HUES64 (cell line): ENCODE measurements at regions not wholly inside any gene's neighbourhood (a gene's known extent, or its start where the extent isn't known, plus 50 kb on each side); places are given as distances from the start of the nearest gene placed in this dataset.

Source experiments
- H3K27ac ChIP-seq: 2 replicates; pipeline ENCODE4 v1.7.0; 2013; ENCODE audit warnings: low read depth, low read length, inconsistent platforms
- H3K27me3 ChIP-seq: 2 replicates; pipeline ENCODE4 v1.6.1; 2013; ENCODE audit warnings: mild to moderate bottlenecking, low read length; ENCODE audit not compliant: insufficient read depth
- H3K36me3 ChIP-seq: 2 replicates; pipeline ENCODE4 v1.6.1; 2013; ENCODE audit warnings: mild to moderate bottlenecking, low read length; ENCODE audit not compliant: insufficient read depth
- H3K4me1 ChIP-seq: 2 replicates; pipeline ENCODE4 v1.6.1; 2013; ENCODE audit warnings: mild to moderate bottlenecking, low read length, moderate library complexity; ENCODE audit not compliant: insufficient read depth
- H3K4me3 ChIP-seq: 2 replicates; pipeline ENCODE4 v1.5.1; 2013; ENCODE audit warnings: mild to moderate bottlenecking, low read length, moderate library complexity
- H3K9ac ChIP-seq: 2 replicates; pipeline ENCODE4 v1.6.1; 2013; ENCODE audit warnings: mild to moderate bottlenecking, low read depth, low read length
- H3K9me3 ChIP-seq: 2 replicates; pipeline ENCODE4 v1.6.1; 2013; ENCODE audit warnings: low read depth, low read length; ENCODE audit not compliant: insufficient read depth
- whole genome bisulfite sequencing: fragments of 150-250, 120-280 bp; methylation state at CpG from one replicate; pipeline ENCODE4 v1.1.7; 2013; ENCODE audit warnings: missing lambda C conversion rate; 5-methylcytosine and 5-hydroxymethylcytosine counted together

DNA sequence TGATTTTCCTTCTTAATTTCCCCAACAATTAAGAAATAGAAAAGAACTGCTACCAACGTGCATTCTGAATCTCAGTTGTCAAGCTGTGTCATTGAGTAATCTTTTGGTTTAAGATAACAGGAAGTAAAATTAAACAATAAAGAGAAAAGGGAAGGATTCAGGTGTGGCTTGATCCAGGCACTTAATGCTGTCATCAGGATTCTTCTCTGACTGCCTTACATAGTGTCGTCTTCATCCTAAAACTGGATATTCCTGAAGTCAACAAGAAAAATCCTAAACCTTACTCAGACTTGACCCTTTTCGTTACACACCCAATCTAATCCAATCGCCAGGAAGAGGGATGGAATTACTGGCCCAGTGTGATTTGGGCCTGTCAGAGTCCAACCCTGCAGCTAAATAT, 443.8 kb downstream of the MED13L start:
- Histone ChIP-seq H3K27ac (no peak overlapping the region), H3K4me1 (no peaks in the 10 kb centered on the region), H3K36me3 (no peaks in the 10 kb centered on the region), H3K4me3 (no peak overlapping the region), H3K9ac (no peak overlapping the region), H3K27me3 (no peaks in the 10 kb centered on the region), H3K9me3 (no peaks in the 10 kb centered on the region)
- 100% methylated on average over 4 of the region's 4 CpGs for WGBS

- H3K4me1 ChIP-seq = no peaks in the 10 kb centered on the region
- H3K9me3 ChIP-seq = no peaks in the 10 kb centered on the region
- WGBS = 89% methylated on average over 4 of the region's 4 CpGs
Observed at GRCh38 chr12:115830633-115831032, 446.9 kb downstream of the MED13L start.

GRCh38 chr12:115830070-115830469, 447.4 kb downstream of the MED13L start:
- Histone ChIP-seq H3K9me3 (peaks cover 5% of the 10 kb centered on the region; the same call in 1 of the 2 replicates), H3K4me3 (no peak overlapping the region), H3K4me1 (no peaks in the 10 kb centered on the region), H3K27ac (no peak overlapping the region), H3K36me3 (no peaks in the 10 kb centered on the region), H3K9ac (no peak overlapping the region), H3K27me3 (no peaks in the 10 kb centered on the region)
- 91% methylated on average over 1 of the region's 3 CpGs for WGBS

More at GRCh38 chr12:115830633-115831032, 446.9 kb downstream of the MED13L start:
- no peak overlapping the region for H3K9ac ChIP-seq
- H3K4me3 ChIP-seq = no peak overlapping the region
- no peak overlapping the region for H3K27ac ChIP-seq
- H3K27me3 ChIP-seq = no peaks in the 10 kb centered on the region
- no peaks in the 10 kb centered on the region for H3K36me3 ChIP-seq

DNA sequence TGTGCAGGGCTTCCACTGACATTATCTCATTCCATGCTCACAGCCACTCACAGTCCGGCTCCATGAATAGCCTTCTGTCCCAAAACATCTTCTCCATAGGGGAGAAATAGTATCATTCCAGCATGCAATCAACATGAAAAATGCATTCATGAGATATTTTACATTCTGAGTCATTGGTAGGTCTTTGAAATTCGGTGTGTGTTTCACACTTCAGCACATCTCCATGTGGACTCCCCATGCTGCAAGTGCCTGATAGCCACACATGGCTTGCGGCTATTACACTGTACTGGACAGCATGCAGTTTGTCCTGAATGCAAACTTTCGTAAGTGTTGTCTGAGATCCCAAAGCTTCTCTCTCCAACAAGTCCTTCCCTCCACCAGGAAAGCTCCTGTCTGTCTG, 449.3 kb downstream of the MED13L start:
- 88% methylated on average over 4 of the region's 4 CpGs for WGBS
- Histone ChIP-seq H3K27ac (no peak overlapping the region), H3K9me3 (peaks cover 8% of the 10 kb centered on the region; the same call in 1 of the 2 replicates), H3K36me3 (no peaks in the 10 kb centered on the region), H3K9ac (no peak overlapping the region), H3K4me1 (no peaks in the 10 kb centered on the region), H3K27me3 (no peaks in the 10 kb centered on the region), H3K4me3 (no peak overlapping the region)

GRCh38 chr12:115824936-115825602, 452.4 kb downstream of the MED13L start:
- no peak overlapping the region for H3K9ac ChIP-seq
- no peak overlapping the region for H3K4me3 ChIP-seq
- H3K27me3 ChIP-seq = no peaks in the 10 kb centered on the region
- 94% methylated on average over 4 of the region's 4 CpGs for WGBS
- H3K9me3 ChIP-seq = peaks cover 8% of the 10 kb centered on the region; the same call in 1 of the 2 replicates
- no peak overlapping the region for H3K27ac ChIP-seq
- no peaks in the 10 kb centered on the region for H3K4me1 ChIP-seq
- H3K36me3 ChIP-seq = no peaks in the 10 kb centered on the region

GRCh38 chr12:115823635-115824034, 453.9 kb downstream of the MED13L start:
- H3K27ac ChIP-seq = no peak overlapping the region
- WGBS = 86% methylated on average over 5 of the region's 5 CpGs
- H3K4me3 ChIP-seq = no peak overlapping the region

DNA sequence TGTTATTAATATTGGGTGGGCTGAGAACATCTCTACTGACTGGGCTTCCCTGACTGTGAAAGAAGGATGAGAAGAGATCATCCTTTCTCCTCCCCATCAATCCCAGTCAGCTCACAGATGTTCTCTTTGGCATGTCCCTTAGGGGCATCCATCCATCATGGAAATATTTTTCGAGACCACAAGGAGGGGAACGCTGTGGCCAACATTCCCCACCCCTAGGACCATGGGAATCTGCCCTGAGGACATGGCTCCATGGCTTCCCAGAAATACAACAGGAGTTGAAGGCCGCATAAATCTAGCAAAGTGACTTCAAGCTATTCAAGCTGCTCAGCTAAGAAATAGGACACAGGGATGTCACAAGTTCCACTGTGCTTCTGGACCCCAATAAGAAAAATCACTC, 456.8 kb downstream of the MED13L start:
- Histone ChIP-seq H3K27me3 (no peaks in the 10 kb centered on the region), H3K9ac (no peak overlapping the region), H3K36me3 (no peaks in the 10 kb centered on the region), H3K9me3 (peaks cover 8% of the 10 kb centered on the region; the same call in 1 of the 2 replicates), H3K4me3 (no peak overlapping the region), H3K4me1 (no peaks in the 10 kb centered on the region), H3K27ac (no peak overlapping the region)
- WGBS = 77% methylated on average over 3 of the region's 3 CpGs

More at GRCh38 chr12:115823635-115824034, 453.9 kb downstream of the MED13L start:
- Histone ChIP-seq H3K9ac (no peak overlapping the region), H3K9me3 (peaks cover 8% of the 10 kb centered on the region; the same call in 1 of the 2 replicates), H3K27me3 (no peaks in the 10 kb centered on the region), H3K4me1 (no peaks in the 10 kb centered on the region), H3K36me3 (no peaks in the 10 kb centered on the region)

DNA sequence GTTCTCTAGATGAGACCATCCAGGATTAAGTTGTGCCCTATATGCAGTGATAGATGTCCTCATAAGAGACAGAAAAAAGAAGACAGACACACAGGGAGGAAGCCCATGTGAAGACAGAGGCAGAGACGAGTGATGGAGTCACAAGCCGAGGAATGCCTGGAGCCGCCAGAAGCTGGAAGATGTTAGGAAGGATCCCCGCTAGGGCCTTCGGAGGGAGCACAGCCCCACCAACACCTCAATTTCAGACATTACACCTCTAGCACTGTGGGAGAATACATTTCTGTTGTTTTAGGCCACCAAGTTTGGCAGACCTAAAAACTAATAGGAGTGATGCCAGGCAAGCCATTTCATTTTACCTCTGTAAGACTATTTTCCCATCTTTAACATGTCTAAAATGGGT, 458.5 kb downstream of the MED13L start:
- Histone ChIP-seq H3K36me3 (no peaks in the 10 kb centered on the region), H3K4me3 (no peak overlapping the region), H3K9me3 (no peaks in the 10 kb centered on the region), H3K27me3 (no peaks in the 10 kb centered on the region), H3K4me1 (no peaks in the 10 kb centered on the region), H3K27ac (no peak overlapping the region), H3K9ac (no peak overlapping the region)
- WGBS = 90% methylated on average over 5 of the region's 5 CpGs

GRCh38 chr12:115817389-115817788, 460.1 kb downstream of the MED13L start:
- Histone ChIP-seq H3K27me3 (no peaks in the 10 kb centered on the region), H3K4me1 (no peaks in the 10 kb centered on the region), H3K27ac (no peak overlapping the region), H3K4me3 (no peak overlapping the region), H3K9me3 (no peaks in the 10 kb centered on the region), H3K36me3 (no peaks in the 10 kb centered on the region), H3K9ac (no peak overlapping the region)
- 91% methylated on average over 9 of the region's 9 CpGs for WGBS

DNA sequence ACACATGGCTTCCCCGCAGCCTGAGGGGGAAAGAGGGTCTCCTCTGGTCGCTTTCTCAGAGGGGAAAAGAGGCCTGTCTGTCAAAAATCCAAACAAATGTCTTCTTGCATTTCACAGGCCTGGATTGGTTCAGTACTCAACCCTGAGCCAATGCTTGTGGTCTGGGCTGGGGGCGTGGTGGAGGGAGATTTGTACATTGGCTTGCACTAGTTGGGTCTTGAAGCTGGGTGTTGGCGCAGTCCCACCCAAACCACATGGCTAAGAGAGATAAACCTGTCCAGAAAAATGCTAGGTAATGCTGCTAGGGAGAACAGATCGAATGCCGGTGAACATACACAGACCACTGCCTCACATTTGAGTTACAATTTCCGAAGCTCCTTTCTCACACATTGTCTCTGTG, 461.6 kb downstream of the MED13L start:
- Histone ChIP-seq H3K27ac (no peak overlapping the region), H3K27me3 (no peaks in the 10 kb centered on the region), H3K9ac (no peak overlapping the region), H3K9me3 (0 out of 2 replicates have a peak, but pooled peaks cover 6% of the 10 kb centered on the region), H3K4me3 (no peak overlapping the region), H3K4me1 (no peaks in the 10 kb centered on the region), H3K36me3 (no peaks in the 10 kb centered on the region)
- WGBS = 96% methylated on average over 7 of the region's 7 CpGs

DNA sequence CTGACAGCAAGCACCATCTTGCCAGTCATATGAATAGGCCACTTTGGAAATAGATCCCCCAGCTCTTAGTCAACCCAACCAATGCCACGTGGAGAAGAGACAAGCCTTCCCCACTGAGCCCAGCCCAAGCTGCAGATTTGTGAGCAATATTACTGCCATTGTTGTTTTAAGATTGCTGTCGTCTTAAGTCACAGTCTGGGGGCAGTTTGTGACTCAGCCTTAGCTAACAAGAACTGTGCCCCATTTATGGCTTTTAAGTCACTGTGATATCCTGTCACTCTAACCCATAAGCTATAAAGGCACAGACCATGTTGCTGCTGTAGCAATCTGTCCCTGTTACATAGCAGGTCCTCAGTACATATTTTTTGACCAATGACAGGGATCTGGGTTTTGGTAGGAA, 464.2 kb downstream of the MED13L start:
- Histone ChIP-seq H3K27me3 (no peaks in the 10 kb centered on the region), H3K9ac (no peak overlapping the region), H3K9me3 (0 out of 2 replicates have a peak, but pooled peaks cover 6% of the 10 kb centered on the region), H3K4me1 (no peaks in the 10 kb centered on the region), H3K4me3 (no peak overlapping the region), H3K36me3 (no peaks in the 10 kb centered on the region), H3K27ac (no peak overlapping the region)
- WGBS = 67% methylated on average over 2 of the region's 2 CpGs
